ENCODE measurements at regions not wholly inside any gene's neighbourhood (a gene's known extent, or its start where the extent isn't known, plus 50 kb on each side); places are given as distances from the start of the nearest gene placed in this dataset.

GRCh38 chr4:150018257-150018656, 60.0 kb upstream of the DCLK2 start:
- TF ChIP-seq CTCF (IDR thresholded peaks at IDR 0.05; ENCODE audit: insufficient read depth, low read length, poor library complexity, severe bottlenecking) (no peak), EZH2phosphoT487 (conservative IDR thresholded peaks at IDR 0.05; ENCODE audit: low read length) (no peak)
